Right lobe of liver (tissue), 4 donors: ENCODE measurements at regions not wholly inside any gene's neighbourhood (a gene's known extent, or its start where the extent isn't known, plus 50 kb on each side); places are given as distances from the start of the nearest gene placed in this dataset.
"Not testable (repeated sequence)": the region's sequence is repeated elsewhere in the genome, so short reads cannot be mapped to it uniquely, and the experiment has no call there.

Experiments
- CTCF ChIP-seq, 4 donors: fragments of 200-600 bp in 3 of 4; fragments of 450-650 bp in 1 of 4; IDR thresholded peaks; one replicate each; pipeline versions ENCODE4 v1.5.1 to v1.8.0; 2016 to 2022; ENCODE audit warnings: antibody characterized with exemption in 4 of 4, mild to moderate bottlenecking in 2 of 4
- POLR2A ChIP-seq: fragments of 450-650 bp; IDR thresholded peaks from one replicate; pipeline ENCODE4 v1.6.1; 2017; ENCODE audit warnings: antibody characterized with exemption, mild to moderate bottlenecking
- donor health status: DM: no; HTN: no; CAD: no.
- donor health status: DM: no; HTN: no; CAD: no.
- donor health status: DM: no; HTN: yes; CAD: no.

- not testable (repeated sequence) for TF ChIP-seq CTCF (IDR thresholded peaks at IDR 0.05); POLR2A
These were observed 442.6 kb downstream of the TMEM121 start for GRCh38 chr14:105969026-105969425.
